Osteocyte (in vitro differentiated cells): ENCODE measurements at regions not wholly inside any gene's neighbourhood (a gene's known extent, or its start where the extent isn't known, plus 50 kb on each side); places are given as distances from the start of the nearest gene placed in this dataset.
A peak's percentile ranks its signal among the peaks of the same experiment; 100 is the strongest.

Experiments
- DNase-seq: peaks from one replicate; pipeline ENCODE4 v3.0.0; 2021; ENCODE audit warnings: mixed read lengths; ENCODE audit not compliant: unreplicated experiment; ENCODE audit errors: extremely low spot score
- H3K27ac Mint-ChIP-seq: one replicate; pipeline ENCODE4 v1.8.0; 2021; ENCODE audit warnings: mild to moderate bottlenecking, mixed read lengths; ENCODE audit not compliant: unreplicated experiment
- H3K27me3 Mint-ChIP-seq: one replicate; pipeline ENCODE4 v1.8.0; 2021; ENCODE audit warnings: mixed read lengths; ENCODE audit not compliant: unreplicated experiment
- H3K36me3 Mint-ChIP-seq: one replicate; pipeline ENCODE4 v1.8.0; 2021; ENCODE audit warnings: mixed read lengths; ENCODE audit not compliant: unreplicated experiment
- H3K4me1 Mint-ChIP-seq: one replicate; pipeline ENCODE4 v1.8.0; 2021; ENCODE audit warnings: mixed read lengths; ENCODE audit not compliant: unreplicated experiment
- H3K4me3 Mint-ChIP-seq: one replicate; pipeline ENCODE4 v1.8.0; 2021; ENCODE audit warnings: mild to moderate bottlenecking, moderate library complexity, mixed read lengths; ENCODE audit not compliant: unreplicated experiment
- H3K9me3 Mint-ChIP-seq: one replicate; pipeline ENCODE4 v1.8.0; 2021; ENCODE audit warnings: mixed read lengths; ENCODE audit not compliant: unreplicated experiment
- CTCF ChIP-seq: fragments of 200-600 bp; sonication (generic); IDR thresholded peaks from 2 replicates; pipeline ENCODE4 v1.5.0; 2021; ENCODE audit warnings: antibody characterized with exemption, mild to moderate bottlenecking, moderate library complexity

GRCh38 chr10:130958981-130959751, 352.4 kb downstream of the TCERG1L start:
- no peaks in the 10 kb centered on the region for H3K36me3 Mint-ChIP-seq
- H3K27ac Mint-ChIP-seq = no peak overlapping the region
- no peak overlapping the region for H3K4me3 Mint-ChIP-seq
- DNase-seq = peak; percentile 82
- no peak for TF ChIP-seq CTCF
- peaks cover 49% of the 10 kb centered on the region for H3K9me3 Mint-ChIP-seq
- H3K4me1 Mint-ChIP-seq = no peaks in the 10 kb centered on the region
- H3K27me3 Mint-ChIP-seq = no peaks in the 10 kb centered on the region

DNA sequence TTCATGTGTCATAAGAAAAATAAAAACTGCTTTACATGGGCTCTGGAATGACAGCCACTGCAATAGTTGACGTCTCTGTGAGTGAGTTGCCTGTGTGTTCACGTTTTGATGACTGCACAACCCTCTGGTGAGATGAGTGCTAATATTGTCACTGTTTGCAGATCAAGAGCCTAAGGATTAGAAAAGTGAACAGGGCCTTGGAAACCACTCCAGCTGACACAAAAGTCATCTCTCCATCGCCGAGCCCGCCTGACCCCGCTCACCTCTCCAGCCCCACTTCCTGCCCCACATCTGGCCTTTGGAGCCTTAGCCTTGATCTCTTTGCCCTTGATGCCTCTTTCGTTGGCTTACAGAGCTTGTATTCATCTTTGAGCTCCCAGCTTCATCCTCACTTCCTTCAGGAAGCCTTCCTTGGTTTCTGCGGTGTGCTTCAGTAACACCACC, 351.7 kb downstream of the TCERG1L start:
- Mint-ChIP-seq H3K36me3 (no peaks in the 10 kb centered on the region), H3K27me3 (no peaks in the 10 kb centered on the region), H3K4me1 (no peaks in the 10 kb centered on the region), H3K4me3 (no peak overlapping the region), H3K9me3 (peaks cover 50% of the 10 kb centered on the region), H3K27ac (no peak overlapping the region)
- DNase-seq = peak; percentile 46
- TF ChIP-seq CTCF = no peak

DNA sequence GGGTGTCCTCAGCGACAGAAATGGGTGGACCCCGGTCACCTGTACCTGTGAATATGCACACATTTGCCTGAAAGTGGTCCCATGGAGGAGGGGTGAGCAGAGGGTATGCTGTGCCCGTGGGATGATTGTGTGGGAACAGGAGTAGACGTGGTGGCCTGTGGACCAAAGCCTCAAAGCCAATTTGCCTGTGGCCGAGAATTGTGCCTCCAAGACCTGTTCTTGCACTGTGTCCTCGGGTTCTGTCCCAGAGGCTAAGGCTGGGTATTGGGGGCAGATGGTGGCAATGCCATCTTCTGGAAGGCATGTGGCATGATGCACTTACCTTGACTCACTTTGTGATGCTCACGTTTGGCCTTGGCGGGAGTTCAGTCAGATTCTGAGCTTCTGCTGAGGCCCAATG, 351.0 kb downstream of the TCERG1L start:
- no peaks in the 10 kb centered on the region for H3K36me3 Mint-ChIP-seq
- no peaks in the 10 kb centered on the region for H3K4me1 Mint-ChIP-seq
- H3K9me3 Mint-ChIP-seq = peaks cover 45% of the 10 kb centered on the region
- peak; percentile 68 for DNase-seq
- TF ChIP-seq CTCF = no peak
- no peak overlapping the region for H3K27ac Mint-ChIP-seq
- H3K4me3 Mint-ChIP-seq = no peak overlapping the region
- H3K27me3 Mint-ChIP-seq = no peaks in the 10 kb centered on the region

- DNase-seq = peak; percentile 68
- Mint-ChIP-seq H3K4me3 (no peak overlapping the region), H3K36me3 (no peaks in the 10 kb centered on the region), H3K4me1 (no peaks in the 10 kb centered on the region), H3K27ac (no peak overlapping the region), H3K9me3 (peaks cover 49% of the 10 kb centered on the region), H3K27me3 (no peaks in the 10 kb centered on the region)
- TF ChIP-seq CTCF = no peak
Measured at GRCh38 chr10:130961506-130962239, 349.8 kb downstream of the TCERG1L start.
